ENCODE measurements at regions not wholly inside any gene's neighbourhood (a gene's known extent, or its start where the extent isn't known, plus 50 kb on each side); places are given as distances from the start of the nearest gene placed in this dataset.
"Not testable (repeated sequence)": the region's sequence is repeated elsewhere in the genome, so short reads cannot be mapped to it uniquely, and the experiment has no call there.

DNA sequence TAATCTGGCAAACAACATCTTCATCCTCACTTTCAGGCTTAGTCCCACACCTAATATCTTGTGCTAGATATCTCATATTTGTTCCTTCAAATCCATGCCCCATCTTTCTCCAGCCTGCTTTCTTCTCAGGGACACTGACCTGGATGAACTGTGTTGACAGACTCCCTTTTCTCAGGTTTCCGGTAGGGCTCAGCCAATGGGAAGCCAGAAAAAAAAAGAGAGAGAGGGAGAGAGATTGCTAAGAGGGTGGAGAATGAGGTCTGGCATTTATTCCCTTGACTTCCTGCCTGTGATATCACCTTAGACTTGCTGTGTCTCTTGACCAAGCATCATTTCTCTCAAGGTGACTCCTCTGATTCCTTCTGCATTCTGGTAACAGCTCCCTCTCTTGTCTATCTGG is 145.6 kb upstream of the ABI3BP start:
- DNase-seq = no peak

GRCh38 chr3:101134331-101134730 is 141.1 kb upstream of the ABI3BP start:
- DNase-seq = no peak

- DNase-seq = no peak
Measured at GRCh38 chr3:101133652-101134051, 140.4 kb upstream of the ABI3BP start.

DNA sequence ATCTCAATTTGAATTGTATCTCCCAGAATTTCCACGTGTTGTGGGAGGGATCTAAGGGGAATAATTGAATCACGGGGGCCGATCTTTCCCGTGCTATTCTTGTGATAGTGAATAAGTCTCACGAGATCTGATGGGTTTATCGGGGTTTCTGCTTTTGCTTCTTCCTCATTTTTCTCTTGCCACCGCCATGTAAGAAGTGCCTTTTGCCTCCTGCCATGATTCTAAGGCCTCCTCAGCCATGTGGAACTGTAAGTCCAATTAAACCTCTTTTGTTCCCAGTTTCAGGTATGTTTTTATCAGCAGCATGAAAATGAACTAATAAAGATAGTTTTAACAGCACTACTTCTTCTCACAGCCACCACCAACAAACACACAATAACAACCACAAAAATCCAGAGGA is 140.0 kb upstream of the ABI3BP start:
- not testable (repeated sequence) for DNase-seq

- DNase-seq = no peak
Measured at GRCh38 chr3:101131767-101132166, 138.5 kb upstream of the ABI3BP start.

DNA sequence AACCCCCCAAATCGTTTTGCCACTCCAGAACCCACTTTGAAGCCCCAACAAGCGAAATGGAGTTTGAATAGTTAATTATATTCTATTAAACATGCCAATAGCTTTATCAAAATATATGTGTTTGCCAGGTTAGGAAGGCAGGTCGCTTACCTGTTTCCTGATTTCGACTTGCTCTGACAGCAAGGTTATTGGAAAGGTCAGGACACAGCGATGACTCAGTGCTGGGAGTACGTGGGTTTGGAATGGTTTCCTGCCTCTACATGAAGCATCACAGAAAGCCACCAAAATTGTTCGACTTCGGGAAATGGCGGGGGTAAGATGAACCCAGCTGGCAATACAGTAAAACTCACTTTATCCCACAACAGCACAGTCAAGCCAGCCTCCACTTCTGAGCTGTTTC is 135.6 kb upstream of the ABI3BP start:
- no peak for DNase-seq

DNA sequence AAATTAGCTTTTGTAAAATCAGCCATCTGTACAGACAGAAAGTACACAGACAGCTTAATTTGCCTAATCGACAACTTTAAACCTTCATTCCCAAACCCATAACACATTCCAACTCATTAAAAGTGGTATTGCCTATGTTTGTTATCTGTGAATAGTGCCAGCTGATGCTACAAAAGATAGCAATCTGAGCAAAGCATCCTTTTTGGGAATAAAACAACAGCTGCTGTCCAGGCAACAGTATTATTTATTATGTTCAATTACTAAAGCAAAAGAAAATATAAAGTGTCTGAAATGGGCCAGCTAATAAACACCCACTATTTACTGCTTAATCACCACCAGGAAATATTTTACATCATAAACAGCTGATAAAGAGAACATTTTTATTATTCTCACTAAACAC is 134.8 kb upstream of the ABI3BP start:
- no peak for DNase-seq

- no peak for DNase-seq
Measured at GRCh38 chr3:101124125-101124524, 130.9 kb upstream of the ABI3BP start.

- no peak for DNase-seq
Measured at GRCh38 chr3:101123081-101123480, 129.9 kb upstream of the ABI3BP start.

DNA sequence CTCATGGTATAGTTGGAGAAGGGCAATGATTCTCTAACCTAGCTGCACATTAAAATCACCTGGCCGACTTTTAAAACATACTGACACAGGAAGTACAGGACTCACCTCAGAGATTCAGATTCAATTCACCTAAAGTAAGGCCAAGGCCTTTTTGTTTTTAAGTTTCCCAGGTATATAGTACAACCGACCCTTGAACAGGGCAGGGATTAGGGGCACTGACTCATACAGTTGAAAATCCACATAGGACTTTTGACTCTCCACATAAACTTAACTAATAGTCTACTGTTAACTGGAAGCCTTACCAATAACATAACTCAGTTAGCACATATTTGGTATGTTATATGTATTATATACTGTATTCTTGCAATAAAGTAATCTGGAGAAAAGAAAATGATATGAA is 129.5 kb upstream of the ABI3BP start:
- DNase-seq = no peak

- DNase-seq = no peak
Measured at GRCh38 chr3:101120039-101120438, 126.8 kb upstream of the ABI3BP start.

GRCh38 chr3:101119535-101119934 is 126.3 kb upstream of the ABI3BP start:
- DNase-seq = no peak

GRCh38 chr3:101117980-101118379 is 124.8 kb upstream of the ABI3BP start:
- no peak for DNase-seq

- no peak for DNase-seq
Measured at GRCh38 chr3:101117465-101117864, 124.2 kb upstream of the ABI3BP start.

GRCh38 chr3:101110295-101110694 is 117.1 kb upstream of the ABI3BP start:
- DNase-seq = not testable (repeated sequence)

DNA sequence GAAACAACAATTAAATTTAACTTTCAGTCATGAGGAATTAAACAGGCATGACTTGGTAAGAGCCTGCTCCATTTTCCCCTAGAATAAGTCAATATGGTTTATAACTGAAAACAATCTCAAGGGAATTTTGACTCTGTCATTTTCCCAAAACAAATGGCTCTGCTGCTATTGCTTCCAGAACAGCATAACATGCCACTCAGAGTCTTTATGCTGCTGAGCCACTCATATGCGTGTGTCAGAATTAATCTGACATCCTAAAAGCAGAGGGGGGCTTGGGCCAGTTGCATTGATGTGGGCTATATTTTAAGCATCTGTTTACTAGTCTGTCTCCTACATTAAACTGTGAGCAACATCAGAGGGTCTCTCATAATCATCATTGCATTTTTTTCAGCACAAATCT is 111.1 kb upstream of the ABI3BP start:
- DNase-seq = no peak

DNA sequence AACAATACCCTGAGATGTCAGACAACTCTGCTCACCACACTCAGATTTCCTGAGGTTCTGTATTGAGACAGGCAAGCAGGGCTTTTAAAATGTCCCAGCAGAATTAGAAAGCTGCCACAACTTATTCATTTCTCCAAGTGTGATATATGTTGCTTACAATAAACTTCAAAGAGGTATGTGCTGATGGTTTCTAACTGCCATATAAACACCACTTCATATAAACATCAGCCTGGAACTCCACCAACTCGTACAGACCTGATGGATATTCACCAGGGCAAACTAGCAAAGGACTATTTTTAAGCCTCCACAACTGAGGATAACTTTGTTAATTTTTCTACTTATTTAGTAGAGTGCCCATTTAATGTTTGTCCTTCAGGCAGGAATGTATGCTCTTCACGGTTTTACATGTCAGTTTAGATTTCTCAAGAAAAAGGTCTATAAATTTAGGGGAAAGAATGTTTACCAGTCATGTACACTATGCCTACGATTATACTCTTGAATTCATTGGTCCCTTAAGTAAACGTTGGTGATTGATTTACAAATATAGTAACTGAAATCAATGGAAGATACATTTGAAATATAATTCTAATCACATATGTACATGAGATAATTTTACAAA is 109.6 kb upstream of the ABI3BP start:
- no peak for DNase-seq

- DNase-seq = no peak
Measured at GRCh38 chr3:101100361-101101009, 107.3 kb upstream of the ABI3BP start.

DNA sequence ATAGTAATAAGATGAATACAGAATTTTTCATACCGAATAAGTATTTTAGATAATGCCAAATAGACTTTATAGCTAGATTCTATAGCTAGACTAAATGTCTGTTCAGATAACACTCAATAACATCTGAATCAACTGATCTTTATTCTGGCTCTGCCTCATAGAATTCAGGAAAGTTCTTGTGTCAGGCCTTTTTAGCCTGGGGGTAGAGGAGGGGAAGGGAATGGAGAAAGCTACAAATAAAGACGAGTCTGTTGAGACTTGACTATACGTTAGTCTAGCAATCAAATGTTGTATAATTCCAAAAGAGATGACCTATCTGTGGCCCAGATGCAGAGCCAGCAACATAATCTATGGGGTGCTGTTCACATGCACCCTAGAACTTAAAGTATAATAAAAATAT is 106.6 kb upstream of the ABI3BP start:
- DNase-seq = no peak

- no peak for DNase-seq
Measured at GRCh38 chr3:101096444-101096843, 103.2 kb upstream of the ABI3BP start.

- no peak for DNase-seq
Measured at GRCh38 chr3:101095693-101096430, 102.6 kb upstream of the ABI3BP start.

GRCh38 chr3:101091489-101091888 is 98.3 kb upstream of the ABI3BP start:
- DNase-seq = no peak

- no peak for DNase-seq
Measured at GRCh38 chr3:101085752-101086151, 92.5 kb upstream of the ABI3BP start.

- no peak for DNase-seq
Measured at GRCh38 chr3:101084404-101084803, 91.2 kb upstream of the ABI3BP start.
